Ectodermal cell (in vitro differentiated cells): ENCODE measurements at regions not wholly inside any gene's neighbourhood (a gene's known extent, or its start where the extent isn't known, plus 50 kb on each side); places are given as distances from the start of the nearest gene placed in this dataset.

Experiments used
- H3K27ac ChIP-seq: 2 replicates; pipeline ENCODE4 v1.7.0; 2013; ENCODE audit warnings: mild to moderate bottlenecking, low read depth, low read length; ENCODE audit not compliant: insufficient read depth, poor library complexity, severe bottlenecking
- H3K27me3 ChIP-seq: 2 replicates; pipeline ENCODE4 v1.7.0; 2013; ENCODE audit warnings: mild to moderate bottlenecking, low read length; ENCODE audit not compliant: insufficient read depth, control insufficient read depth, poor library complexity, severe bottlenecking
- H3K36me3 ChIP-seq: one replicate; pipeline ENCODE4 v1.7.0; 2013; ENCODE audit warnings: low read length; ENCODE audit not compliant: control insufficient read depth, insufficient read depth
- H3K4me1 ChIP-seq: one replicate; pipeline ENCODE4 v1.7.0; 2013; ENCODE audit warnings: low read length; ENCODE audit not compliant: control insufficient read depth, insufficient read depth
- H3K4me3 ChIP-seq: 2 replicates; pipeline ENCODE4 v1.7.0; 2013; ENCODE audit warnings: low read depth, low read length, control low read depth; ENCODE audit not compliant: insufficient read depth
- H3K9me3 ChIP-seq: 2 replicates; pipeline ENCODE4 v1.7.0; 2013; ENCODE audit warnings: mild to moderate bottlenecking, low read length, moderate library complexity; ENCODE audit not compliant: control insufficient read depth
- WGBS, 2 experiments: methylation state at CpG; one replicate each; pipeline ENCODE4 v1.1.7; 2013; ENCODE audit warnings: missing lambda C conversion rate in 2 of 2; 5-methylcytosine and 5-hydroxymethylcytosine counted together

DNA sequence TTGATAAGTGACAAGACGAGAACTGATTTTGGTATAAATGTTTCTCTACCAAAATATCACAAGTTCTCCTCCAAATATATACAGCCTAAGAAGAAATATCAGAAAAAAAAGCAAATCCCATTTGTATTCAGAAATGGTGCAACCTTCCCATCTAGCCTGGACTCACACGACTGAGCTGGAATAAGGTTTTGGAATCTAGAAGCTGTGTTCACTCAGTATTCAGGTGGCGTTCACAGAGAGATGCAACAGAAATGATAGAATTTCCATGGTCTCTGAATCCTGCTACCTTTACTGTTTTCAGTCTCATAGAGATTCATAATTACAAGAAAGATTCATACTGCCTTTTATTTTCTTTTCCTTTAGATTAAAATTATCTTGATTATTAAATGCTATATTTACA is 347.2 kb upstream of the TRIB2 start:
- H3K4me3 ChIP-seq = no peak overlapping the region
- WGBS, 2 experiments = 94 to 97% methylated on average over 2 to 3 of the region's 3 CpGs
- H3K27ac ChIP-seq = no peak overlapping the region

DNA sequence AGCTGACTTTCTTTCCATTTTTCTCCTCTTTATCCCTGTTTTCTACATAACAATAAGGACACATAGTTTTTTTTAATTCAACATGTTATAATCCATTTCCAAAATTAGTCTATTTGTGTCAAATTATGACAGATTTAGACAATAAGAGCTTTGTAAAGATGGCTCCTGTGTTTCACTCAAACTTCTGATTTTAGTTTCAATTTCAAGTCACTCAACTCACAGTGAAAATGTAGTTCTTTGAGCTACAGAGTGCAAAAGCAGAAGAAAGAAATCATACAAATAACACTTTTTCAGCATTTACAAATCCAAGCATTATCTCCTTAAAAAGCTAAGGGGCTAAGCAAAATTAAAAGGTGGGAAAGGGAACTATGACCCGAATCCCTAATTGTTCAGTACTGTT is 340.7 kb upstream of the TRIB2 start:
- no peaks in the 10 kb centered on the region for H3K36me3 ChIP-seq
- H3K4me3 ChIP-seq = no peak overlapping the region
- H3K27ac ChIP-seq = no peak overlapping the region
- WGBS, 2 experiments = 89 to 100% methylated on average over 1 of the region's 1 CpG
- H3K4me1 ChIP-seq = no peaks in the 10 kb centered on the region
- no peaks in the 10 kb centered on the region for H3K9me3 ChIP-seq
- H3K27me3 ChIP-seq = no peaks in the 10 kb centered on the region

More for the DNA sequence above, 347.2 kb upstream of the TRIB2 start:
- no peaks in the 10 kb centered on the region for H3K27me3 ChIP-seq
- no peaks in the 10 kb centered on the region for H3K4me1 ChIP-seq
- no peaks in the 10 kb centered on the region for H3K36me3 ChIP-seq
- no peaks in the 10 kb centered on the region for H3K9me3 ChIP-seq

DNA sequence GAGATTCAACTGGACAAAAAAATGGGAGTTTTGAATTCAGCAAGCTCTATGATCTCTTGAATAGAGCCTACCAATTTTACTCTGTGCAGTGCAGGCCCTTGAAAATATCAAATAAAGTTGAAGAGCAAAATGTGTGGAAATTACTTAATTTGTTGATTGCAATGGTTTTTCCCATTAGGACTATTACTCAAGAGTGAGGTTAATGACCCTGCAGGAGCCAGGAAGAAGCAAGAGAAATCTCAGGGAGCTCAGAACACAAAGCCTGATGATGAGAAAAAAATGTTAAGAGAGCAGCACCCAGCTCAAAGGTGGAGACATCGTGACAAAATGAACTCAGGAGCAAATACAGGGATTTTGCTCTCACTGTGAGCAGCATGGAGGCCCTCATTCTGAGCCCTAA is 337.6 kb upstream of the TRIB2 start:
- no peaks in the 10 kb centered on the region for H3K36me3 ChIP-seq
- H3K27ac ChIP-seq = no peak overlapping the region
- WGBS, 2 experiments = 65 to 73% methylated on average over 1 of the region's 1 CpG
- no peaks in the 10 kb centered on the region for H3K27me3 ChIP-seq
- H3K4me1 ChIP-seq = no peaks in the 10 kb centered on the region
- no peaks in the 10 kb centered on the region for H3K9me3 ChIP-seq
- no peak overlapping the region for H3K4me3 ChIP-seq

DNA sequence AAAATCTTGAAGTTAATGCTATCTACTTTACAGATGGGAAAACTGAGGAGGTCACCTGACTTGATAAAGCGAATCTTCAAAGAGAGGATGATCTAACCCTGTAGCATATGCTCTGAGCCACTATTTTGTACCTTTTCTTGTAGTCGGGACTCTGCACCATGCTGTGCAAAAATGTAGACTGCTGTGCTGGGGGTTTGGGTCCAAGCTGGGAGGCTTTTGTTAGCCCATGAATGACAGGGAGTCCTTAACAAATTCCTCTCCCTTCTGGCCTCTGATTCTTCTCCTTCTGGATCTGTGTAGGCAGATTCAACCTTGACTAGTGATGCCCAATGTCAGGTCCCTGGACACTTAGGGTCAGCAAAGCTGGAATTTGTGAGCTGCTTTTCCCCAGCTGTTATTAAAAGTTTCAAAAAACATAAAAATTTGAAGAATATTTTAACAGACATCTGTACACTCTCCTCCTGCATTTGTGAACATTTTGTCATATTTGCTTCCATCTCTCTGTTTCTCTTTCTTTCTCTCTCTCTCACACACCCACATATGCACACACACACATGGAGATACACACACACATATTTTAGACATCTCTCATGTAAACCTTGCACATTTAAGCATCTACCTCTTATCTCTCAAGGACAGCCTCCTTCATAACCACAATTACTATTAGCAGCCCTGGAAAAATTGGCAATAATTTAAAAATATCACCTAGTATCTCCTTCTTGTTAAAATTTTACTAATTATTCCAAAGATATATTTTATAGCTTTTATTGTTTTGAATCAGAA is 335.0 kb upstream of the TRIB2 start:
- H3K9me3 ChIP-seq = no peaks in the 10 kb centered on the region
- H3K27me3 ChIP-seq = no peaks in the 10 kb centered on the region
- H3K27ac ChIP-seq = no peak overlapping the region
- 23 to 25% methylated on average over 2 of the region's 2 CpGs for WGBS, 2 experiments
- no peak overlapping the region for H3K4me3 ChIP-seq
- H3K36me3 ChIP-seq = no peaks in the 10 kb centered on the region
- H3K4me1 ChIP-seq = no peaks in the 10 kb centered on the region

DNA sequence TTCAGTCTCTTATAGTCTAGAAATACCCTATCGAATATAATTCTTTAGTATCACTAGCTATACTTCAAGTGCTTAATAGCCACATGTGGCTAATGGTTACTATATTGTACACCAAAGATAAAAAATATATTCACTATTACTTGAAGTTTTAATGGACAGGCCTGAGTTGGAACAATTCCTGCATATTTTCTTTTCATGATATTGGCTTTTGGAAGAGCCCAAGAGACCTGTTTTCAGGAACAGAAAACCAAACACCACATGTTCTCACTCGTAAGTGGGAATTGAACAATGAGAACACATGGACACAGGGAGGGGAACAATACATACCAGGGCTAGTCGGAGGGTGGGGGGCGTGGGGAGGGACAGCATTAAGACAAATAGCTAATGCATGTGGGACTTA is 334.4 kb upstream of the TRIB2 start:
- Histone ChIP-seq H3K4me1 (no peaks in the 10 kb centered on the region), H3K9me3 (no peaks in the 10 kb centered on the region), H3K36me3 (no peaks in the 10 kb centered on the region), H3K4me3 (no peak overlapping the region), H3K27ac (no peak overlapping the region), H3K27me3 (no peaks in the 10 kb centered on the region)
- WGBS, 2 experiments = 78 to 79% methylated on average over 3 of the region's 4 CpGs

DNA sequence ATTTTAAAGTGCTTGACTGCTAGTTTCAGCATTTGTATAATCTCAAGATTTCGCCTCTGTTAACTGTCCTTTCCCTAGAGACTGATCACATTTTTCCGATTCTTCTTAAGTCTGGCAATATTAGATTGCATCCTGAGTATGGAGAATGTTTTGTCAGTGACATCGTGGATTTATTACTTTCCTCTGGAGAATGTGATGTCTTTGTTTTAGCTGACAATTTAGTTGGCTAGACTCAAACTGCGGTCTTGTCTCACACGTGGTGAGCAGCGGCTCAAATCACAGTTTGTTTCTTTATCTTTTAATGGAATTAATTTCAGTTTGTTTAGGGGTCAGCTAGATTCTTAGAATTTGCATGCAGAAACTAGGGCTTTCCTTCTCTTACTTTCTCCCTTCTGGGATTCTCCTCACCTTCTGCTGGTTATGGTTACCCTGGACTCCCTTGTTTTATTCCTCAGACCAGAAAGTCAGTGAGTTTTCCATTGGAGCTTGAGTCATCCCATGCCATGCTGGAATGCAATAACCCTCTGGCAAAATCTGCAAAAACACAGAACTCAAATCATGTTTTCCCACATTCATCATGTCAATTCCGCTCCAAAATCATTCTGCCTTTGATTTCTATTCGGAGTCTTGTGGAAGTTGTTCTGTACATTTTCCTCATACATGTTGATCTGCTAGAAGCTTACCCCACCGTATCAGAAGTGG is 327.2 kb upstream of the TRIB2 start:
- Histone ChIP-seq H3K27ac (no peak overlapping the region), H3K4me1 (no peaks in the 10 kb centered on the region), H3K36me3 (no peaks in the 10 kb centered on the region), H3K9me3 (no peaks in the 10 kb centered on the region), H3K27me3 (no peaks in the 10 kb centered on the region), H3K4me3 (no peak overlapping the region)
- 93 to 94% methylated on average over 9 of the region's 9 CpGs for WGBS, 2 experiments

DNA sequence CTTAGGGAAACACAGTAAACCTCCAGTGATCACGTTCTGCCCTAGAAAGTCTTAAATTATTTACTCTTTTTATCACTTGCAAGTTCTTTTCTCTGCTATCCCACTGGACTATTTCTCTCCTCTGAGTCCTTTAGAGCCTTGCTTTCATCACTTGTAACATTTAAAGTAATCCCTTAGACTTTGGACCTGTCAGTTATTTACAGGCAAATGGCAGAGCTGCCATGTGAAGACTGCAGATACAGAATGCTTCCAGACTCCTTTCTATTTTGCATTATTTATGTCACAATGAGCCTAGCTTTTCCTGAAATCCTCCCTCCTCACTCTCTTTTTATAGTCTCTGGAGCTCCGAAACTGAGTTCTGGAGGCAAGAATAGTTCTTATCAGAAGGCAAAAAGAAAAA is 325.6 kb upstream of the TRIB2 start:
- Histone ChIP-seq H3K9me3 (no peaks in the 10 kb centered on the region), H3K27ac (no peak overlapping the region), H3K27me3 (no peaks in the 10 kb centered on the region), H3K36me3 (no peaks in the 10 kb centered on the region), H3K4me1 (no peaks in the 10 kb centered on the region), H3K4me3 (no peak overlapping the region)
- 93 to 95% methylated on average over 2 of the region's 2 CpGs for WGBS, 2 experiments

DNA sequence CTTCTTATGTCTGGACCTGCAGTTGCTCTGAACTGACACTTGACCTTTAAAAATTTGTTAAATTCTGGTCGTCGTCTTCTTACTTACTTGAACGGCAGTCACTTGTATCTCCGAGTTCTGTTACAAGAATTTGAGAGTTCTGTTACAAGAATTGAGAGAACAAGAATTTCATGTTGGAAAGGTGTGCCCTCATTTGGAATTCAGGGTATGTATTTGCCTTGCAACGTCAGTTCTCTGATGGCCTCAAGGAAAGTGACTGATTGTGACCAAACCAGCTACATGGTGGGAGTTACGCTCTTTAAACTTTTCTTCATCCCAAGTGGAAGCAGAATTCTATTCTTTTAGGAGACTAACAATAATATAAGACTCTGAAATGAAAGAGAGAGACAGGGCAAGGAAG is 320.0 kb upstream of the TRIB2 start:
- Histone ChIP-seq H3K9me3 (no peaks in the 10 kb centered on the region), H3K36me3 (no peaks in the 10 kb centered on the region), H3K27ac (no peak overlapping the region), H3K4me3 (no peak overlapping the region), H3K4me1 (no peaks in the 10 kb centered on the region), H3K27me3 (no peaks in the 10 kb centered on the region)
- 93 to 94% methylated on average over 6 of the region's 6 CpGs for WGBS, 2 experiments

DNA sequence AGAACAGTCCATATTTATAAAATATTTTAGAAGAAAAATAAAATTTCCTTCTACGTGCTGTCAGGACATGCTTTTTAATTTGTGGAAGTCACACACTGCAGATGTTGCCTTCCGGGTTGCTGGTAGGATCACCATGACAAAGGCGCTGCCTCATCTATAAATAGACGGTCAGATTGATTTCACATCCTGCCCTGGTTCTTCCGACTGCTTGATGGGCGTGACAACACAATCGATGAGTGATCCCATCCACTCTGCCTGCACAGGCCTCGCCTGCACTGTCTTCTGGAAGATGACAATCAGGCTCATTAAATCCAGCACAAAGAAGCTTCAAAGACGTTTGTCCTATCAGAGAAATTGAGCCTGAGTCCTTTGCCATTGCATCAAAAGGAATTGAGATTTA is 318.9 kb upstream of the TRIB2 start:
- Histone ChIP-seq H3K27me3 (no peaks in the 10 kb centered on the region), H3K4me1 (no peaks in the 10 kb centered on the region), H3K9me3 (no peaks in the 10 kb centered on the region), H3K27ac (no peak overlapping the region), H3K36me3 (no peaks in the 10 kb centered on the region), H3K4me3 (no peak overlapping the region)
- 84 to 88% methylated on average over 9 of the region's 9 CpGs for WGBS, 2 experiments

DNA sequence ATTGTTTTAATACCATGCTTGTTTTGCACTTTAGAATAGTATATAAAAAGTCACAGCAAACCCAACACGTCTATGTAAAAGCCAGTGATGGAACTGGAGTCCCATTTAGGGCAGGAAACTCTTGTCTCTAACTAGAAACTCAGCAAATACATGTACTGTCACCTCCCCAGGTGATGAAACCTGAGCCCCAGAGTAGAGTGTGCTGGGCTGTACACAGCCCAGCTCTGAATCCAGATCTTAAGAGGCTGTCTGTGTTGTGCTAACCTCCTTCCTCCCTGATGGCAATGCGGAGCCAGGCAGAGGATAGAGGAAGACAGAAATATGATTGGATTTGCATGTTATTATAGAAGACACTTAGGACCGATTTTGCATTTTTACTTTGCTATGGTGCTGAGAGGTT is 317.5 kb upstream of the TRIB2 start:
- Histone ChIP-seq H3K27me3 (no peaks in the 10 kb centered on the region), H3K4me3 (no peak overlapping the region), H3K9me3 (no peaks in the 10 kb centered on the region), H3K4me1 (no peaks in the 10 kb centered on the region), H3K27ac (no peak overlapping the region), H3K36me3 (no peaks in the 10 kb centered on the region)
- WGBS, 2 experiments = 91 to 92% methylated on average over 3 of the region's 3 CpGs
